ENCODE measurements at regions not wholly inside any gene's neighbourhood (a gene's known extent, or its start where the extent isn't known, plus 50 kb on each side); places are given as distances from the start of the nearest gene placed in this dataset.

- DNase-seq (ENCODE audit: low read depth), result peak; percentile 28
These were observed 212.9 kb upstream of the ARID1B start for GRCh38 chr6:156564127-156564806.

GRCh38 chr6:156563714-156564113 lies 213.5 kb upstream of the ARID1B start:
- no peak for DNase-seq (ENCODE audit: low read depth)

GRCh38 chr6:156562636-156563035 lies 214.5 kb upstream of the ARID1B start:
- no peak for DNase-seq (ENCODE audit: low read depth)

DNA sequence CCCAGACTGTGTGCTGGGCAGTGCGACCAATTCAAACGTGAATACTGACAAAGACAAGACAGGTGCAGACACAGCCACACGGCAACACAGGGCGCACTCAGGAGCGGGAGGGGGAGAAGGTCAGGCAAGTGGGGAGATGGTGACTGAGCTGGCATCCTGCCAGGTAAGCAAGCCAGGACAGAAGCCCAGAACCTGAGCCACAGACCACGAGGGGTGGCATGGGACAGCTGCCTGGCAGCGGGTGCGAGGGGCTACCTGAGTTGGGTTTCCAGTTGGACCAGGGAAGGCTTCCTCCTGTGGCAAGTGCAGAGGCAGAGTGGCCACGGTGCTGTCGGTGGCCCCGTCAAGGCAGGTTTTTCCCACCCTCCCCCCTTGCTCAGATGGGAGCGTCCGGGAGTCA lies 215.2 kb upstream of the ARID1B start:
- DNase-seq (ENCODE audit: low read depth), result no peak

- no peak for DNase-seq (ENCODE audit: low read depth)
These were observed 216.7 kb upstream of the ARID1B start for GRCh38 chr6:156560476-156560875.

- no peak for DNase-seq (ENCODE audit: low read depth)
These were observed 218.0 kb upstream of the ARID1B start for GRCh38 chr6:156559162-156559690.

DNA sequence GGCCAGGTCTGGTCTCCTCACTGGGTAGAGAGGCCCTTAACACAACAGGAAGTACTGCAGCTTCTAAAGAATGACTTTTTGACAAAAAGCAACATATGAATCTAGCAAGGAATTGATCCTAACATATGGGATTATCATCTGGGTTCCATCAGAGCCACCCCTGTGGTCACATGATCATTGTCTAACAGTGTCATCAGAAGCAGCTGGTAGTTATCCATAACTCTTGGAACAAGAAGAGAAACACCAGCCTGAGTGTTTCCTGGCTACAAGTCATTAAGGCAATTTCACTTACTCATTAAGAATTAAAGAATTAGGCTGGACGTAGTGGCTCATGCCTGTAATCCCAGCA lies 219.3 kb upstream of the ARID1B start:
- no peak for DNase-seq (ENCODE audit: low read depth)

DNA sequence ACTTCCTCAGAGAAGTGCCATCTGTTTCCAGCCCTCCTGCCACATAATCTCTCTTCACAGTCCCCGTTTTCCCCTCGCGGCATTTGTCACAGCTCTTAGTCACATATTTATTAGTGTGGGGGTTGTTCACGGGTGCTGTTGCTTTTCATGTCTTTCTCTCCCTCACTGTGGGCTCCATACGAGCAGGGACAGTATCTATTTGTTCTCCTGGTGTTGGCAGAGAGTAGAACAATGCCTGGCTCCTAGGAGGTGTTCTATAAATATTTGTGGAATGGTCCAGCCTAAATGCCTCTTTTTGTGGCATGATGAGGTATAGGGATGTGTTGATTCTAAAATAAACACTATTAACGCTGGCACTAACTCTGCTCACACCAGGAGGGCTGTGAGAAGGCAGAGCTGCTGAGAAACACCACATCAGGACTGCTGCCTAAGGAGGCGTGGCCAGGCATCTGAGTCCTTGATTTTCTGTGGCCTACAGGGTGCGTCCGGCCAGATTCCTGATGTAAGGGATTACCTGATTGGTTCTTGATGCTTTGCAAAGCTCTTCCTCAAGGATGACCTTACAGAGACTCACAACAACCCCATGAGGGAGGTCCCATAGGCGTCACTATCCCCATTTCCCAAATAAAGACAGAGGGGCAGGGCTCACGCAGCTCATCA lies 219.8 kb upstream of the ARID1B start:
- DNase-seq (ENCODE audit: low read depth), result peak; percentile 23

DNA sequence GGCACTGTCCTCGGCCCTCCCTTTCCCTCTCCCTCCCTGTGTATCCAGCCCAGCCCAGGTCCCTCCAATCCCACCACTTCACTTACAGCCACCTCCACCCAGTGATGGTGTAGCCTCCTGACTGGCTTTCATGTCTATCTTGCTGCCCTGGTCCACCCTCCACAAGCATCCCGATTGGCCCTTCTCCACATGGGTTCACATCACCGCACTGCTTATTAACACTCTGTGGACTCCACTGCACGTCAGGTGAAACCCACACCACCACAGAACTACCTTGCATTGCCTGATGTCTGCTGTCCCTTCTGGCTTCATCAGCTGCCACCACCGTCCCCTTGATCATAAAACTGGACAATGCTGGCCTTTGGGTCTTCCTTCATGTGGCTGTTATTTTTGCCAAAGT lies 220.4 kb upstream of the ARID1B start:
- DNase-seq (ENCODE audit: low read depth), result no peak

GRCh38 chr6:156555116-156555515 lies 222.1 kb upstream of the ARID1B start:
- DNase-seq (ENCODE audit: low read depth), result no peak

DNA sequence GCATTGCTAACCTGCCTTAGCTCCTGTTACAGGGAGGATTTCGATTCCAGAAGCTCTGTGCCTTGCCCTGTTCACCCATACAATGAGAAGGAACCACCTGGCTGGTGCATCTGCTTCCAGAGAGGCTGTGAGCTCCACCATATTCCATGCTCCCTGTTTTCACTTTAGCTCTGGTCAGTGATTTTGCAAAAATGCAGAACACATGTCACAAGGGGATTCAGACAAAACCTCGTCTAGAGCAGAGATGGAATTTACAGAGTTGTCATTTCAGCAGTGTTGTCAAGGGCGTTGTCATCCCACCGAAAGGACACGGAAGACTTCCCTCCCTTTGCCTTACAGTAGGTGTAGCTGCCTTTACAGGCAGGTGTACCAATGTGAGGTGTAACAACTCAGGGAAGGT lies 223.0 kb upstream of the ARID1B start:
- DNase-seq (ENCODE audit: low read depth), result no peak

GRCh38 chr6:156552849-156553248 lies 224.3 kb upstream of the ARID1B start:
- no peak for DNase-seq (ENCODE audit: low read depth)

GRCh38 chr6:156550949-156551348 lies 226.2 kb upstream of the ARID1B start:
- DNase-seq (ENCODE audit: low read depth), result no peak

- DNase-seq (ENCODE audit: low read depth), result no peak
These were observed 231.2 kb upstream of the ARID1B start for GRCh38 chr6:156545931-156546330.

DNA sequence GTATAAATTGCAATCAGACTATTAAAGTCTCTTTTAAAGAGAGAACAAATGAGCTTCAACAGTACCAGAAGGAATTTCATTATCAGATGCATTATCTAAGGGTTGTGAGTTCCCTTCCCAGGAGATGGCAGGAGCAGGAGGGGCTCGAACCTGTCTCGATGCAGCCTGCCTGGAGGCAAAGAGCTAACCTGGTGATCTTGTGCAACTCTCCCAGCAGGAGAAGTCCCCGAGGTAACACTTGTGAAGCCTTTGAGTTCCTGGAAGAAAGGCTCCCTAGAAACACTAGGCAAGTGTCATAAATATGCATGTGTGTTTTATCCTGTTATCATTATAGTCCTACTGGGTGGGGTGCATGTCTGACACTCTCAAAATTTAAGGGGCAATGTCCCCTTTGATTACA lies 232.2 kb upstream of the ARID1B start:
- no peak for DNase-seq (ENCODE audit: low read depth)

DNA sequence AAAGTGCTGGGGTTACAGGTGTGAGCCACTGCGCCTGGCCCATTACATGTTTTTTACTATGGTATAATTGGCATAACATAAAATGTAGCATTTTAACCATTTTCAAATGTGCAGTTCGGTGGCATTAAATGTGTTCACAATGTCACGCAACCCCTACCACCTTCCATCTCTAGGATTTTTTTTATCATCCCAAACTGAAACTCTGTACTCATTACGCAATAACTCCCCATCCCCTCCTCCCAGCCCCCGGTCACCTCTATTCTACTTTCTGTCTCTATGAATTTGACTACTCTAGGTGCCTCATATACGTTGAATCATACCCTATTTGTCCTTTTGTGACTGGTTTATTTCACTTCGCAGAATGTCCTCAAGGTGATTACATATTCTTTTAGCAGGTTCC lies 233.1 kb upstream of the ARID1B start:
- DNase-seq (ENCODE audit: low read depth), result no peak

DNA sequence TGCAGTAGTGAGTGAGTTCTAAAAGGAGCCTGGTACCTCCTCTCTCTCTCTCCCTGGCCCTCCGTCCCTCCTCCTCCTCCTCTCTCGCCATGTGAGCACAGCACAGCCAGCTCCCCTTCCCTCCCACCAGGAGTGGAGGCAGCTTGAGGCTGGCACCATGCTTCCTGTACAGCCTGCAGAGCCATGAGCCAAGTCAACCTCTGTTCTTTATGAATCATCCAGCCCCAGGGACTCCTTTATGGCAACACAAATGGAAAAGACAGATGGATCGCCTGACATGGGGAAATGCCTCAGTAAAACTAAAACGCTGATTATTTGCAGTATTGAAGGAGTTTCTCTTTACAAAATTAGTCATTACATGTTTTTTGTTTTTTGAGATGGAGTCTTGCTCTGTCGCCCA lies 233.7 kb upstream of the ARID1B start:
- no peak for DNase-seq (ENCODE audit: low read depth)

- no peak for DNase-seq (ENCODE audit: low read depth)
These were observed 238.1 kb upstream of the ARID1B start for GRCh38 chr6:156538875-156539660.

- no peak for DNase-seq (ENCODE audit: low read depth)
These were observed 242.6 kb upstream of the ARID1B start for GRCh38 chr6:156534594-156534993.

GRCh38 chr6:156533872-156534524 lies 243.2 kb upstream of the ARID1B start:
- no peak for DNase-seq (ENCODE audit: low read depth)

DNA sequence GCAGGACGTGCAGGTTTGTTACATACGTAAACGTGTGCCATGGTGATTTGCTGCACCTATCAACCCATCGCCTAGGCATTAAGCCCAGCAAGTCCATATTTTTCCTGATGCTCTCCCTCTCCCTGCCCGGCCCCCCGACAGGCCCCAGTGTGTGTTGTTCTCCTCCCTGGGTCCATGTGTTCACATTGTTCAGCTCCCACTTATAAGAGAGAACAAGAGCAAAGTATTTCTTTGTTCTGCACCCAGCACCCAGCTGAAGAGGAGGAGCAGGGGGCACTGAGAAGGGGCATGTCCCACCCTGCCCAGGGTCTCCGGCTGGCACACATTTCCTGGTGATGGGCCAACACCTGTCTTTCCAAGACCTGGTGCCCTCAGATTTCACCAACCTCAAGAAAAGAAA lies 251.1 kb upstream of the ARID1B start:
- no peak for DNase-seq (ENCODE audit: low read depth)

- no peak for DNase-seq (ENCODE audit: low read depth)
These were observed 251.6 kb upstream of the ARID1B start for GRCh38 chr6:156525541-156525940.

Data from renal cortical epithelial cell (primary cell).